Panc1 (cell line): ENCODE measurements at regions not wholly inside any gene's neighbourhood (a gene's known extent, or its start where the extent isn't known, plus 50 kb on each side); places are given as distances from the start of the nearest gene placed in this dataset.
"Not testable (repeated sequence)": the region's sequence is repeated elsewhere in the genome, so short reads cannot be mapped to it uniquely, and the experiment has no call there.

ENCODE experiments used
- ATAC-seq: fragments of 200-7000 bp; cut with Tn5 transposase; 2 replicates; pipeline ENCODE4 v1.9.1; 2020; ENCODE audit warnings: mild to moderate bottlenecking, moderate library complexity
- BruUV-seq: library from RNA; stranded (reverse); fragments of 400-500 nt; replicated peaks from 2 replicates; lab custom pipeline; 2021; lab: Mats Ljungman, UMichigan
- CTCF ChIA-PET: fragments of 300-600 bp; sonication (Branson Sonifier 250); formaldehyde crosslinking; loops from one replicate; lab custom pipeline; 2022; ENCODE audit warnings: antibody characterized with exemption; lab: Charles Lee
- POLR2A ChIA-PET: fragments of 300-600 bp; sonication (Branson Sonifier 250); formaldehyde crosslinking; loops from one replicate; lab custom pipeline; 2022; ENCODE audit warnings: antibody characterized with exemption; lab: Charles Lee
- DNase-seq: peaks from one replicate; pipeline ENCODE4 v3.0.0-alpha.2; 2010; ENCODE audit warnings: low read depth, low spot score
- H3K27ac ChIP-seq: 2 replicates; pipeline ENCODE4 v1.5.1; 2011; ENCODE audit warnings: mild to moderate bottlenecking, low read length, inconsistent platforms
- H3K27me3 ChIP-seq: fragments of 200-500 bp; sonication (Bioruptor generic); 2 replicates; pipeline ENCODE4 v1.6.0; 2014; ENCODE audit warnings: low read length, inconsistent platforms; ENCODE audit not compliant: control insufficient read depth, insufficient read depth
- H3K36me3 ChIP-seq: fragments of 200-500 bp; sonication (Bioruptor generic); 2 replicates; pipeline ENCODE4 v1.5.1; 2014; ENCODE audit warnings: inconsistent platforms, mild to moderate bottlenecking, low read length, moderate library complexity; ENCODE audit not compliant: control insufficient read depth, insufficient read depth
- H3K4me1 ChIP-seq: 2 replicates; pipeline ENCODE4 v1.5.1; 2011; ENCODE audit warnings: inconsistent platforms, mild to moderate bottlenecking, low read length, moderate library complexity; ENCODE audit not compliant: control insufficient read depth, insufficient read depth
- H3K4me3 ChIP-seq, 2 experiments: 2 replicates each; pipeline ENCODE4 v1.5.1; 2011 to 2012; ENCODE audit warnings: low read depth in 2 of 2, low read length in 2 of 2, mild to moderate bottlenecking in 2 of 2, inconsistent platforms in 1 of 2, moderate library complexity in 1 of 2
- H3K9me3 ChIP-seq: fragments of 200-500 bp; sonication (Bioruptor generic); 2 replicates; pipeline ENCODE4 v1.5.1; 2014; ENCODE audit warnings: low read depth, mild to moderate bottlenecking, inconsistent platforms, low read length, moderate library complexity; ENCODE audit not compliant: control insufficient read depth, insufficient read depth
- POLR2AphosphoS5 ChIP-seq: IDR thresholded peaks from 2 replicates; pipeline ENCODE4 v1.6.1; 2012; ENCODE audit warnings: mild to moderate bottlenecking, low read depth, low read length, moderate library complexity
- SIN3A ChIP-seq: IDR thresholded peaks from 2 replicates; pipeline ENCODE4 v1.6.1; 2012; ENCODE audit warnings: low read depth, mild to moderate bottlenecking, low read length, moderate library complexity, borderline replicate concordance; ENCODE audit not compliant: insufficient read depth
- TCF7L2 ChIP-seq: IDR thresholded peaks from 2 replicates; pipeline ENCODE4 v1.6.1; 2011; ENCODE audit warnings: mild to moderate bottlenecking, low read depth, low read length, inconsistent platforms
- in situ Hi-C: cut with HindIII; loops from 2 replicates; pipeline ENCODE4 v1.10.0; 2016; ENCODE audit warnings: low sequenced_read_pairs, low pct_unique_long_range_greater_than_20kb
- intact Hi-C: fragments of 100-400 bp; cut with micrococcal nuclease; formaldehyde crosslinking; loops from one replicate; pipeline ENCODE4 v1.10.0; 2022; ENCODE audit not compliant: unreplicated experiment
- TF ChIP-seq, protein P1 (sequence below): fragments of 450-650 bp; IDR thresholded peaks from 2 replicates; pipeline ENCODE4 v1.5.1; 2017; ENCODE audit warnings: mild to moderate bottlenecking
- TF ChIP-seq, protein P2 (sequence below), 2 experiments: IDR thresholded peaks; 2 replicates each; pipeline ENCODE4 v1.6.1; 2011 to 2012; ENCODE audit warnings: low read depth in 2 of 2, control low read depth in 1 of 2, low read length in 1 of 2, mild to moderate bottlenecking in 1 of 2, moderate library complexity in 1 of 2; ENCODE audit not compliant: insufficient read depth in 1 of 2

DNA sequence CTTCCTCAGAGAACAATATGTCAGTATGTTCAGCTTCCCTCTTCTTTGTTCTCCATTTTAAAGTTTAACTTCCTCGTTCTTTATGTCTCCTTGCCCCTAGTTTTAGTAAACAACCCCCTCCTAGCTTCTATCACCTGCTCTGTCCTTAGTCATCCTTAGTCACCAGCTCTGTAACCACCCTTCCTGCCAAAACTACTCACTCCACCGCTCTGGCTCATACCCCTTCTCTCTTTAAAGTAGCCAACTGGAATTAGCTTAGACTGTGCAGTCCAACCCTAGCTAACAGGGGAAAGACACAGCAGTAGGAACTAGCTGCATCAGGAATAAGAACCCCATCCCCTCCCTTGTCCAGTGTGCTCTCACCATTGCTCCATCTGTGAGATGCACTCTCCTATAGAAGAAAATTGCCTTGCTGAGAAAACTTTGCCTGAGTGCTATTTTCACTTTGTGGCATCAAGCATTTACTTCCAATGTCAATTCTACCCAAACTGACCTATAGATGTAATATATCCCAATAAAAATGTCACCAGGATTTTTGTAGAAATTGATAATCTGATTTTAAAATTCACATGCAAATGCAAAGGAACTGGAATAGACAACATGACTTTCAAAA lies 603.2 kb downstream of the C12orf50 start:
- ChIA-PET POLR2A (no interaction called here), CTCF (no interaction called here)
- Histone ChIP-seq H3K27me3 (no peaks in the 10 kb centered on the region), H3K9me3 (peaks cover 3% of the 10 kb centered on the region; the same call in 1 of the 2 replicates), H3K27ac (no peak overlapping the region), H3K4me3 (no peak overlapping the region), H3K36me3 (no peaks in the 10 kb centered on the region), H3K4me1 (no peaks in the 10 kb centered on the region)
- DNase-seq (no peak), ATAC-seq (no peak)
- intact Hi-C loops = no loop called here
- TF ChIP-seq POLR2AphosphoS5 = no peak
- BruUV-seq = no TSS peak
- in situ Hi-C loops = no loop called here

DNA sequence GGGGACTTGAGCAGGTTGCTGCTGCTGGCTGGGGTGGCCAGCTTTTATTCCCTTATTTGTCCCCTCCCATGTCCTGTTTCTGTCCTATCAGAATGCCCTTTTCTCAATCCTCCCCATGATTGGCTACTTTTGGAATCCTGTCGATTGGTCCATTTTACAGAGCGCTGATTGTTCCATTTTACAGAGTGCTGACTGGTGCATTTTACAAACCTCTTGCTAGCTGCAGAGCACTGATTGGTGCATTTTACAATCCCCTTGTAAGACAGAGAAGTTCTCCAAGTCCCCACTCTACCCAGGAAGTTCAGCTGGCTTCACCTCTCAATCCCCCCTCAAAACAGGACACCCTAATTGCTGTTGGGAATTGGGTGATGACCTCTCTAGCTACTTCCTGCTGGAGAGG lies 608.0 kb downstream of the C12orf50 start:
- H3K4me3 ChIP-seq, H3K27ac ChIP-seq, BruUV-seq, in situ Hi-C loops, H3K27me3 ChIP-seq, ATAC-seq, H3K36me3 ChIP-seq, intact Hi-C loops, CTCF ChIA-PET, POLR2A ChIA-PET, H3K4me1 ChIP-seq, DNase-seq, H3K9me3 ChIP-seq: not testable (repeated sequence)

DNA sequence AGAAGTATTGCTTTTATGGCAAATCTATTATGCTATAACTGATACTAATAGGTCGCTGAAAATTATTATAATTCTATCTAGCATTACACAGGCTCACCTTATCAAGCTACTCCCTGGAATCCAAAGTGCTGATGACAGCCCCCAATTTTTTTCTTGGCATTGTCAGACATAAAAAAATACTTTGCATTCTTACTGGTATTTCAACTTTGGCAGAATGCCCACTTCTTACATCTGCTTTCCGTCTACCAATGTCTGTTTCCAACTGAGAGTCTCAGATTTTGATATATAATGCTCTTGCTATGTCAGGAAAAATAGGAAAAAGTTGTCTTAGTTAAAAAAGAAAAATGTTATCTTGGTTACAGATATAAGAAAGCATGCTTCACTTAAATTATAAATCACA lies 615.4 kb downstream of the C12orf50 start:
- intact Hi-C loops = no loop called here
- BruUV-seq = no TSS peak
- Histone ChIP-seq H3K36me3 (no peaks in the 10 kb centered on the region), H3K9me3 (no peaks in the 10 kb centered on the region), H3K4me3 (no peak overlapping the region), H3K27me3 (no peaks in the 10 kb centered on the region), H3K4me1 (no peaks in the 10 kb centered on the region; the same call in 1 of the 2 replicates), H3K27ac (no peak overlapping the region)
- in situ Hi-C loops = no loop called here
- TF ChIP-seq POLR2AphosphoS5 = no peak
- TF ChIP-seq TCF7L2 = no peak
- TF ChIP-seq, protein P1, sequence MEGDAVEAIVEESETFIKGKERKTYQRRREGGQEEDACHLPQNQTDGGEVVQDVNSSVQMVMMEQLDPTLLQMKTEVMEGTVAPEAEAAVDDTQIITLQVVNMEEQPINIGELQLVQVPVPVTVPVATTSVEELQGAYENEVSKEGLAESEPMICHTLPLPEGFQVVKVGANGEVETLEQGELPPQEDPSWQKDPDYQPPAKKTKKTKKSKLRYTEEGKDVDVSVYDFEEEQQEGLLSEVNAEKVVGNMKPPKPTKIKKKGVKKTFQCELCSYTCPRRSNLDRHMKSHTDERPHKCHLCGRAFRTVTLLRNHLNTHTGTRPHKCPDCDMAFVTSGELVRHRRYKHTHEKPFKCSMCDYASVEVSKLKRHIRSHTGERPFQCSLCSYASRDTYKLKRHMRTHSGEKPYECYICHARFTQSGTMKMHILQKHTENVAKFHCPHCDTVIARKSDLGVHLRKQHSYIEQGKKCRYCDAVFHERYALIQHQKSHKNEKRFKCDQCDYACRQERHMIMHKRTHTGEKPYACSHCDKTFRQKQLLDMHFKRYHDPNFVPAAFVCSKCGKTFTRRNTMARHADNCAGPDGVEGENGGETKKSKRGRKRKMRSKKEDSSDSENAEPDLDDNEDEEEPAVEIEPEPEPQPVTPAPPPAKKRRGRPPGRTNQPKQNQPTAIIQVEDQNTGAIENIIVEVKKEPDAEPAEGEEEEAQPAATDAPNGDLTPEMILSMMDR = no peak
- TF ChIP-seq SIN3A = no peak
- TF ChIP-seq, protein P2, sequence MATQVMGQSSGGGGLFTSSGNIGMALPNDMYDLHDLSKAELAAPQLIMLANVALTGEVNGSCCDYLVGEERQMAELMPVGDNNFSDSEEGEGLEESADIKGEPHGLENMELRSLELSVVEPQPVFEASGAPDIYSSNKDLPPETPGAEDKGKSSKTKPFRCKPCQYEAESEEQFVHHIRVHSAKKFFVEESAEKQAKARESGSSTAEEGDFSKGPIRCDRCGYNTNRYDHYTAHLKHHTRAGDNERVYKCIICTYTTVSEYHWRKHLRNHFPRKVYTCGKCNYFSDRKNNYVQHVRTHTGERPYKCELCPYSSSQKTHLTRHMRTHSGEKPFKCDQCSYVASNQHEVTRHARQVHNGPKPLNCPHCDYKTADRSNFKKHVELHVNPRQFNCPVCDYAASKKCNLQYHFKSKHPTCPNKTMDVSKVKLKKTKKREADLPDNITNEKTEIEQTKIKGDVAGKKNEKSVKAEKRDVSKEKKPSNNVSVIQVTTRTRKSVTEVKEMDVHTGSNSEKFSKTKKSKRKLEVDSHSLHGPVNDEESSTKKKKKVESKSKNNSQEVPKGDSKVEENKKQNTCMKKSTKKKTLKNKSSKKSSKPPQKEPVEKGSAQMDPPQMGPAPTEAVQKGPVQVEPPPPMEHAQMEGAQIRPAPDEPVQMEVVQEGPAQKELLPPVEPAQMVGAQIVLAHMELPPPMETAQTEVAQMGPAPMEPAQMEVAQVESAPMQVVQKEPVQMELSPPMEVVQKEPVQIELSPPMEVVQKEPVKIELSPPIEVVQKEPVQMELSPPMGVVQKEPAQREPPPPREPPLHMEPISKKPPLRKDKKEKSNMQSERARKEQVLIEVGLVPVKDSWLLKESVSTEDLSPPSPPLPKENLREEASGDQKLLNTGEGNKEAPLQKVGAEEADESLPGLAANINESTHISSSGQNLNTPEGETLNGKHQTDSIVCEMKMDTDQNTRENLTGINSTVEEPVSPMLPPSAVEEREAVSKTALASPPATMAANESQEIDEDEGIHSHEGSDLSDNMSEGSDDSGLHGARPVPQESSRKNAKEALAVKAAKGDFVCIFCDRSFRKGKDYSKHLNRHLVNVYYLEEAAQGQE (IDR thresholded peaks at IDR 0.05; ENCODE audit: insufficient read depth in 1 of 2, low read depth in 2 of 2, low read length in 1 of 2) = no peak
- ATAC-seq (no peak), DNase-seq (no peak)
- ChIA-PET POLR2A (no interaction called here), CTCF (no interaction called here)
